ENCODE measurements at regions not wholly inside any gene's neighbourhood (a gene's known extent, or its start where the extent isn't known, plus 50 kb on each side); places are given as distances from the start of the nearest gene placed in this dataset.

GRCh38 chr9:2966565-2967300 lies 122.8 kb upstream of the PUM3 start:
- intact Hi-C loops (cut with DNase I; ENCODE audit: low total_unique reads): no loop called here
- Histone ChIP-seq H3K4me1 (no peaks in the 10 kb centered on the region), H3K27me3 (no peaks in the 10 kb centered on the region), H3K9me3 (peaks cover 0 to 6% of the 10 kb centered on the region in 2 donors), H3K4me3 (no peak overlapping the region), H3K36me3 (no peaks in the 10 kb centered on the region), H3K27ac (no peak overlapping the region)
- TF ChIP-seq, protein P1, sequence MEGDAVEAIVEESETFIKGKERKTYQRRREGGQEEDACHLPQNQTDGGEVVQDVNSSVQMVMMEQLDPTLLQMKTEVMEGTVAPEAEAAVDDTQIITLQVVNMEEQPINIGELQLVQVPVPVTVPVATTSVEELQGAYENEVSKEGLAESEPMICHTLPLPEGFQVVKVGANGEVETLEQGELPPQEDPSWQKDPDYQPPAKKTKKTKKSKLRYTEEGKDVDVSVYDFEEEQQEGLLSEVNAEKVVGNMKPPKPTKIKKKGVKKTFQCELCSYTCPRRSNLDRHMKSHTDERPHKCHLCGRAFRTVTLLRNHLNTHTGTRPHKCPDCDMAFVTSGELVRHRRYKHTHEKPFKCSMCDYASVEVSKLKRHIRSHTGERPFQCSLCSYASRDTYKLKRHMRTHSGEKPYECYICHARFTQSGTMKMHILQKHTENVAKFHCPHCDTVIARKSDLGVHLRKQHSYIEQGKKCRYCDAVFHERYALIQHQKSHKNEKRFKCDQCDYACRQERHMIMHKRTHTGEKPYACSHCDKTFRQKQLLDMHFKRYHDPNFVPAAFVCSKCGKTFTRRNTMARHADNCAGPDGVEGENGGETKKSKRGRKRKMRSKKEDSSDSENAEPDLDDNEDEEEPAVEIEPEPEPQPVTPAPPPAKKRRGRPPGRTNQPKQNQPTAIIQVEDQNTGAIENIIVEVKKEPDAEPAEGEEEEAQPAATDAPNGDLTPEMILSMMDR (IDR thresholded peaks at IDR 0.05): no peak
- TF ChIP-seq POLR2AphosphoS5 (IDR thresholded peaks at IDR 0.05) (no peak), POLR2A (IDR thresholded peaks at IDR 0.05) (no peak)
- no peak for DNase-seq (ENCODE audit: low spot score in 2 of 2)

DNA sequence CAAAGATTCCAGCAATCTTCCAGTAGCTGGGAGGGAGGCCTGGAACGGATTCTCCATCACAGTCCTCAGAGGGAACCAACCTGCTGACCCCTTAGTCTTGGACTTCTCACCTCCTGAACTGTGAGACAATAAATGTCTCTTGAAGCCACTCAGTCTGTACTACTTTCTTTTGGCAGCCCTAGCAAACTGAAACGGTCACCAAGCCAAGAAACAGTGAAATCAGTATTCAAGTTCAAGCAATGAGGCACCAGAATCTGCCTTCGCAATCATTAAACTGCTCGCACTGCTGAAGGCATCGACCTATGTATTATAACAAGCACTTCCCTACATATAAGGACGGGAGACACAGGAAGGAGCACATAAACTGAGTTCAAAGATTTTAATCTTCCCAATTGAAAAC lies 120.6 kb upstream of the PUM3 start:
- no peaks in the 10 kb centered on the region for H3K4me1 ChIP-seq
- TF ChIP-seq POLR2AphosphoS5 (IDR thresholded peaks at IDR 0.05) (no peak), POLR2A (IDR thresholded peaks at IDR 0.05) (no peak)
- TF ChIP-seq, protein P1 (IDR thresholded peaks at IDR 0.05): no peak
- no peak for DNase-seq (ENCODE audit: low spot score in 2 of 2)
- no peak overlapping the region for H3K27ac ChIP-seq
- no peaks in the 10 kb centered on the region for H3K9me3 ChIP-seq
- intact Hi-C loops (cut with DNase I; ENCODE audit: low total_unique reads): no loop called here
- H3K36me3 ChIP-seq: no peaks in the 10 kb centered on the region
- no peaks in the 10 kb centered on the region for H3K27me3 ChIP-seq
- H3K4me3 ChIP-seq: no peak overlapping the region

- TF ChIP-seq, protein P1 (IDR thresholded peaks at IDR 0.05): no peak
- TF ChIP-seq POLR2AphosphoS5 (IDR thresholded peaks at IDR 0.05) (no peak), POLR2A (IDR thresholded peaks at IDR 0.05) (no peak)
- H3K27ac ChIP-seq: no peak overlapping the region
- no peaks in the 10 kb centered on the region for H3K36me3 ChIP-seq
- H3K27me3 ChIP-seq: no peaks in the 10 kb centered on the region
- no peaks in the 10 kb centered on the region for H3K9me3 ChIP-seq
- H3K4me1 ChIP-seq: no peaks in the 10 kb centered on the region
- DNase-seq (ENCODE audit: low spot score in 2 of 2): no peak
- no peak overlapping the region for H3K4me3 ChIP-seq
- intact Hi-C loops (cut with DNase I; ENCODE audit: low total_unique reads): loop anchor here (2.0 kb wide), 1 partner anchor 21 kb away; no protein-coding TSS in a partner anchor
Observed at GRCh38 chr9:2963307-2963706, 119.4 kb upstream of the PUM3 start.

DNA sequence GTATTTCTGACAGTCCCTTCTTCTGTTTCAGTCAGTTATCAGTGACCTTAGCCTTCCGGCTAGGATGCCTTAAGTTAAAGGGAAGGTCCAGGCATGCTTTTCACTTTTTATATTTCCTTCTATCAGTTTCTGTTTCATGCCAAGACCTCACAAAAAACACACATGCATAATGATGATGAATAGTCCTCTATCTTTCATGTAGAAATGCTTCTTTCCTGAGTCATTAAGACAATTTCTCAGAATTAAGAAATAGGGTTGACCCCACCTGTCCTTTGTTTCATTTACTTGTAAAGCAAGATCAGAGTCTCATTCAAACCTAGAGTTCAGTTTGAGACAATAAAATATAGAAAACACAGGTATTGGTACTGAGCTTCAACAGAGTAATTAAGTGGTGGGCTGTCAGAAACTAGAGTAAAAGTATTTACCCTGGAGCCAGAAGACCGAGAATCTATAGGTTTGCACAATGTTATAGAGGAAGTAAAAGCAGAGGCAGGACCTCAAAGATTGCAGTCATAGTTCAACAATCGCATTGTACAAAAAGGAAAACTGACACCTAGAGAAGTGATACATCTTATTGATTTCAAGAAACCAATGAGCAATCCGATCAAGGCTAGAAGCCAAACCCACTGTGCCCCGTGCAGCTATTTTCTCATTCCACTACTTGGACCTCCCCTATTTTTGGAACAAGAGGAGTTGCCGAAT lies 118.7 kb upstream of the PUM3 start:
- no peaks in the 10 kb centered on the region for H3K36me3 ChIP-seq
- no peaks in the 10 kb centered on the region for H3K9me3 ChIP-seq
- DNase-seq (ENCODE audit: low spot score in 2 of 2): no peak
- TF ChIP-seq, protein P1 (IDR thresholded peaks at IDR 0.05): no peak
- TF ChIP-seq POLR2AphosphoS5 (IDR thresholded peaks at IDR 0.05): no peak
- TF ChIP-seq POLR2A (IDR thresholded peaks at IDR 0.05): no peak
- no peak overlapping the region for H3K27ac ChIP-seq
- no peaks in the 10 kb centered on the region for H3K27me3 ChIP-seq
- no peak overlapping the region for H3K4me3 ChIP-seq
- H3K4me1 ChIP-seq: no peaks in the 10 kb centered on the region
- intact Hi-C loops (cut with DNase I; ENCODE audit: low total_unique reads): loop anchor here (2.0 kb wide), 1 partner anchor 22 kb away; no protein-coding TSS in a partner anchor

- H3K27ac ChIP-seq: no peak overlapping the region
- H3K27me3 ChIP-seq: no peaks in the 10 kb centered on the region
- intact Hi-C loops (cut with DNase I; ENCODE audit: low total_unique reads): no loop called here
- H3K4me3 ChIP-seq: no peak overlapping the region
- H3K36me3 ChIP-seq: no peaks in the 10 kb centered on the region
- TF ChIP-seq POLR2A (IDR thresholded peaks at IDR 0.05): no peak
- DNase-seq (ENCODE audit: low spot score in 2 of 2): no peak
- H3K4me1 ChIP-seq: no peaks in the 10 kb centered on the region
- H3K9me3 ChIP-seq: no peaks in the 10 kb centered on the region
Observed at GRCh38 chr9:2958219-2958618, 114.3 kb upstream of the PUM3 start.
